HG02623 (cell line): ENCODE measurements at regions not wholly inside any gene's neighbourhood (a gene's known extent, or its start where the extent isn't known, plus 50 kb on each side); places are given as distances from the start of the nearest gene placed in this dataset.
"Not testable (repeated sequence)": the region's sequence is repeated elsewhere in the genome, so short reads cannot be mapped to it uniquely, and the experiment has no call there.

ENCODE experiments used
- ATAC-seq: cut with Tn5 transposase; IDR thresholded peaks from one replicate; pipeline ENCODE4 v1.9.1; 2021; ENCODE audit warnings: moderate library complexity; ENCODE audit not compliant: unreplicated experiment

DNA sequence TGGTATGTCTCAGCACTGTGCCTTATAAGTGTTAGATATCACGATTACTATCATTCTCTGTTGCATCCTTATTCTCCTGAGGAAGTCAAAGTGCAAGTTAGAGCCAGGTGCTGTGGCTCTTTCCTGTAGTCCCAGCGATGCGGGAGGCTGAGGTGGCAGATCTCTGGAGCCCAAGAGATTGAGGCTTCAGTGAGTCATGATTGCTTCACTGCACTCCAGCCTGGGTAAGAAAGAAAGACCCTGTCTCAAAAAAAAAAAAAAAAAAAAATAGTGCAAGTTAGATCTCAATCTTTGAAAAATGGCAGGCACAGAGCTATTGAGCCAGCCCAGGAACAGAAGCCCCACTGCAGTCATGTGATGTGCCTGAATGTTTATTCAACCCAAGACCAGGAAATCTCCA, 147.8 kb upstream of the POGK start:
- no peak for ATAC-seq

GRCh38 chr1:166692346-166692745, 146.9 kb upstream of the POGK start:
- ATAC-seq, result no peak

DNA sequence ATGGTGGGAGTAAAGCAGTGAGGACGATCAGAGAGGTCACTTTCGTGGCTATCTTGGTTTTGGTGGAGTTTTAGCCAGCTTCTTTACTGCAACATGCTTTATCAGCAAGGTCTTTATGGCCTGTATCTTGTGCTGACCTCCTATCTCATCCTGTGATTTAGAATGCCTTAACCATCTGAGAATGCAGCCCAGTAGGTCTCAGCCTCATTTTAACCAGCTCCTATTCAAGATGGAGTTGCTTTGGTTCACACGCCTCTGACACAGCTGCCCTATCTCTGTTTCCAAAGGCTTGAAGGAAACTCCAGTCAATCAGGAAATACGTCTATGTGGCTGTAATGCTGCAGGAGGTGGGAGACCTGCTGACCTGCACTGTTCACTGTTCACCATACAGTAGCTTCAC, 146.1 kb upstream of the POGK start:
- no peak for ATAC-seq

- ATAC-seq, result no peak
These were observed 145.5 kb upstream of the POGK start for GRCh38 chr1:166693673-166694297.

- no peak for ATAC-seq
These were observed 144.2 kb upstream of the POGK start for GRCh38 chr1:166695115-166695514.

DNA sequence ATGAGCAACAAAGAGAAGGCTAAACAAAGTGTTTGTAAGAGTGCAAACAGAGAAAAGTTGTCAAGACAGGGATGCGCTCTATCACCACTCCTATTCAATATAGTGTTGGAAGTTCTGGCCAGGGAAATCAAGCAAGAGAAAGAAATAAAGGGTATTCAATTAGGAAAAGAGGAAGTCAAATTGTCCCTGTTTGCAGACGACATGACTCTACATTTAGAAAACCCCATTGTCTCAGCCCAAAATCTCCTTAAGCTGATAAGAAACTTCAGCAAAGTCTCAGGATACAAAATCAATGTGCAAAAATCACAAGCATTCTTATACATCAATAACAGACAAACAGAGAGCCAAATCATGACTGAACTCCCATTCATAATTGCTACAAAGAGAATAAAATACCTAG, 143.4 kb upstream of the POGK start:
- not testable (repeated sequence) for ATAC-seq

- no peak for ATAC-seq
These were observed 140.5 kb upstream of the POGK start for GRCh38 chr1:166698771-166699170.

- ATAC-seq, result no peak
These were observed 139.7 kb upstream of the POGK start for GRCh38 chr1:166699613-166700012.

- no peak for ATAC-seq
These were observed 138.6 kb upstream of the POGK start for GRCh38 chr1:166700696-166701095.

- ATAC-seq, result no peak
These were observed 137.6 kb upstream of the POGK start for GRCh38 chr1:166701603-166702100.

- ATAC-seq, result no peak
These were observed 136.1 kb upstream of the POGK start for GRCh38 chr1:166703141-166703540.

GRCh38 chr1:166703726-166704462, 135.4 kb upstream of the POGK start:
- no peak for ATAC-seq

DNA sequence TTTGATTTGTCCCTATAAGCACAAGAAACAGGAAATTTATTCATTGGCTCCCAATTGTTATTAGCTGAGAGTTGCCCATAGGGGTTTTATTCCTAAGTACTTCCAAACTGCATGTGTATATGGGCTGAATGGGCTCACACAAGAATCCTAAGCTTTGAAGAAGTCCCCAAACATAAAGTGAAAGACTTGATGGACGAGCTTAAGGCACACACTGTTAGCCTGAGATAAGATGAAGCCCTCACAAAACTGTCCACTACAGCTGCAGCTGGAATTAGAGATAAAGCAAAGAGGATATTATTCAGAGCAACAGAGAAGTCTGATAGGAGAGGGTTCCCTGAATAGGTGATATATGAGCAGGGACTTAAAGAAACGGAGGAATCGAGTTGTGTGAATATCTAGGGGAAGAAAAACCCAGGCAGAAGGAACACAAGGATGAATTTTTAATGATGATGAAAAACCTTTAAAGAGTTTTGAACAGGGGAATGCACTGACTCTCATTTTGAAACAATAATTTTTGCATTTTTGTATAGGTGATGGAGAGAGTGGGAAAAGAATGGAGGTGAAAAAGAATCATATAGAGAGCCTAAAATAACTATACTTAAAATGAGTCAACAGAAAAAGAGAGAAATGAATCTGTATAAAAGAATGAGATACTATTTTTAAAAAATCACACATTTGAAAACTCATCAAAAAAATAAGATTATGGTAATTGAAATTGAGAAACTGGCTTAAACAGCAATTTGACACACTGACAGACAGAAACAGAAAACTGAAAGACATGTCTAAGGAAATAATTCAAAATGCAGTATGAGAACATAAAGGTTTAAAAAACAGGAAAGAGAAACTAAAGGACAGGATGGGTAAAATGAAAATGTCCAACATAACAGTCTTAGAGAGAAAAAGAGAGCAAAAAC, 133.6 kb upstream of the POGK start:
- ATAC-seq, result no peak

- no peak for ATAC-seq
These were observed 122.7 kb upstream of the POGK start for GRCh38 chr1:166716620-166717019.

DNA sequence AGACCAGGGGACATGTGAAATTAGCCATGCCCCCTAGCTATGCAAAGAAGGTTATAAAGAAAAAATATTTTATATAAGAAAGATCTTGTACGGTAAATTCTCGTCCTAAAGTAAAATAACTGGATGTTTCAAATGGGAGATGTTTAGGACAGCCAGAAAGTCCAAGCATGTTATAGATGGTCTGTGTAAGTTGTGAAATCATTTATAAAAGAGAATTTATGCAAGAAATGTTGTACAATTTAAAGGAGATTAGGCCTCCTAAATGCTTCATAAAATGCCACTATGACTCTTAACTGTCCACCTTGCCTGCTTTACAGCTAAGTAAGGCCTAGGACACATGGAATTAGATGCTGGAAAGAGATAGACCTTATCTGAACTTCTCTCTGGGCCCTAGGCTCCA, 118.1 kb upstream of the POGK start:
- ATAC-seq, result no peak

DNA sequence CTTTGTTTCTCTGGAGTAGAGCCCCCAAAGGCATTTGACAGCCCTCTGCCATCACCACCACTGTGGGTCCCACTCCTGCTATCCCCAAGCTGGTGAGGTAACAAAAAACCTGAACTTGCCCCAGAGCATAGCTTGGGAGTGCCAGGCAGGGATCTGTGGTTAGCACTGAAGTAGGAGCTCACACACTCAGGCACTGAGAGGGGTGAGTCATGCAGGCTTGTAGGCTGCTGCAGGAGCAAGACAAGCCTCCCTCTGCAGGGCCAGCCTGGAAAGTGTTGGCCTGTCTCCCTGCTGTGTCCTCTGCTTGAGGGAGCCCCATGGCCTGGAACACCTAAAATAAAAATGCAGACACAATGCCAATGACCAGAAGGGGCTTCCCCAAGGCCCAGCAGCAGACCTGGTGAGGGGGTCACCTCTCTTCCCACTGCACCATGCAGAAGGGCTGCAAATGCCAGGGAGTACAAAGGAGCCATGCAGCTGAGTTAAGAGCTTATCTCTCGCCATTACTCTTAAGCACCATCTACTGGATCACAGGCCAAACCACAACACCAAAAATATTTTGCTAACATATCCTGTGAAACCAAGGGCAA, 108.9 kb upstream of the POGK start:
- no peak for ATAC-seq

DNA sequence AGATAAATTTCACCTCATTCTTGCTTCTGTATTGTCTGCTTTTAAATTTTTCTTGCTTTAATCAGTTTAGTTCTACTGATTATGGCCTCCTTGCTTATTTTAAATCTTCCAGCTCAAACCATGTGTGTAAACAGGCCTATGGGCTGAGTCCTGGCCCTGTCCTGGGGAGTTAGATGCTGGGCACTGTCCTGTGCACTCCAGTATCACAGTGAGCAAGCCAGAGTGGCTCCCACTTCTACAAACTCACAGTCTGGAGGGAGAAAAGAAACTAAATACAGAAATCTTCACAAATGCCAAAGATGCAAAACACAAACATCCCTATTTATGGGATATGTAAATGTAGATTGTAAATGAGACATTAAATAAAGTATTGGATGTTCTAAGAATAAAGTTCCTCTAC, 101.1 kb upstream of the POGK start:
- ATAC-seq, result no peak

DNA sequence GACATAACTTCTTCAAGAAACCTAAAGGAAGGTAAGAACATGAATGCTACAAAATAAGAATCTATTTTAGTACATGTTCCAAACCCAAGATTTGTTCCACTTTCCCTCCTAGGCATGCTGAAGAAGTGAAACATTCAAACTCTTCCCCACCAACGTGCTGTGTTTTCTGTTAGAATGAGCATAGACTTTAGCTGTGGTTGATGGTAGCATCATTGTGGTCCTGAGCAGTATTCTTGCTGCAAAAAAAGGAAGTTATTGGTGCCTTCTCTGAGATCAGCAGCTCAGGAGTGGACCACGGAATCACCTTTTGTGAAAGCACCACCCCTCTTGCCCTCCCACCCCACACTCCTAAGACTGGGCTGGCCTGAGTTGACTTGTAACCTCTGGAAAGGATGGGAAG, 100.4 kb upstream of the POGK start:
- ATAC-seq, result no peak

DNA sequence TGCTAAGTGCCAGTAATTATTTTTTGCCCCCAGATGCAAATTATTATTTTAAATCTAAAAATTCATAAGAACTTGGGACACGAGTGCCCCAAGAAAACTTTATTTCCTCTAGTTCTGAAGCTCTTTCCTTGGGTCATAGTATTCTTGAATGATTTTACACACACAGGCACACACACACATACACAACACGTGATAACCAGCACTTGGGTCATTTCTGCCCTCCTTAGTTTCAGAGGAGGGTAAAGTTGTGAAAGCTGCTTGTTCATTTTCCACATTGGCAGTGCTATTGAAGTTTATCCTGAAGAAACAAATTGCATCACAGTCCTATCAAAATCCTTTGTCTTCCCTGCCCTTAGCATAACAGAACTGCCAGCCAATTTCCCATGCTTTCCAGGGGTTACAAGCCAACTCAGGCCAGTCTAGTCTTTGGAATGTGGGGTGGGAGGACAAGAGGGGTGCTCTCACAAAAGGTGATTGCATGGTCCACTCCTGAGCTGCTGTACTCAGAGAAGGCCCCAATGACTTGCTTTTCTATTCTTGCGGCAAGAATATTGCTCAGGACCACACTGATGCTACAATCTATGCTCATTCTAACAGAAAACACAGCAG, 98.5 kb upstream of the POGK start:
- ATAC-seq, result no peak

DNA sequence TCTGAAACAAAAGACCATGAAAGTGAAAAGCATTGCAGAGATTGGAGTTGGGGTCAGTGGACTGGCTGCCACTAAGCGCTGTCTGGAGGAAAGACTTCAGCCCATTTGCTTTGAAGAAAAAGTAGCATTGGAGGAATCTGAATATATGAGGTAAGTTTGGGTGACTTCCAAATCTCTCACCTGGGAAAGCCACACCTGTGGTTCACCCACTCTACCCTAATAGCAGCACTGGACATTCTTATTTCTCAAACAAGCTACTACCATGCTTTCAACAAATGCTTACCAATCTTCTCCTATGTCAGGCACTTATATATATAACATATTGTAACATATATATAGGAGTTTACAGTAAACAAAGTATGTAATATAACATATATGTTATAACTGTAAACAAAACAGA, 76.0 kb upstream of the POGK start:
- no peak for ATAC-seq

GRCh38 chr1:166766942-166767341, 72.3 kb upstream of the POGK start:
- no peak for ATAC-seq
